HG02798 (cell line): ENCODE measurements at regions not wholly inside any gene's neighbourhood (a gene's known extent, or its start where the extent isn't known, plus 50 kb on each side); places are given as distances from the start of the nearest gene placed in this dataset.
"Not testable (repeated sequence)": the region's sequence is repeated elsewhere in the genome, so short reads cannot be mapped to it uniquely, and the experiment has no call there.

Experiments
- ATAC-seq: cut with Tn5 transposase; IDR thresholded peaks from one replicate; pipeline ENCODE4 v1.9.1; 2021; ENCODE audit warnings: mild to moderate bottlenecking; ENCODE audit not compliant: unreplicated experiment, poor library complexity

DNA sequence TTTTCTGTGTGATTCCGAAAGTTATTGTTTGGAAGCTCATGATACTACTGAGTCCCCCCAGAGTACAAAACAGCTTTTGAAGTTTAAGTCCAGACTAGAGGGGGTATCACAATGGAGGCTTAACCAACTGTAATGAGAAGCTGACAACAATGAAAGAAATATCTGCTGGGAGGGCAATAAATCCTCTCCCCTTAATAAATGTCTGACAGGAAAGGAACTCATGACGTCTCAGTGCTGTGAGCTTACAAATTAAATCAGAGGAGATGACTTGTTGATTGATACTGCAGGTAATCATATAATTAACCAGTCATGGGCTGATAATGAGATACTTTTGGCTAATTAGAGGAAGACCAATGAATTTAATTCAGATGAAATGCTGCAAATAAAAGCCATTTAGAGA is 102.6 kb upstream of the WDR11 start:
- no peak for ATAC-seq

DNA sequence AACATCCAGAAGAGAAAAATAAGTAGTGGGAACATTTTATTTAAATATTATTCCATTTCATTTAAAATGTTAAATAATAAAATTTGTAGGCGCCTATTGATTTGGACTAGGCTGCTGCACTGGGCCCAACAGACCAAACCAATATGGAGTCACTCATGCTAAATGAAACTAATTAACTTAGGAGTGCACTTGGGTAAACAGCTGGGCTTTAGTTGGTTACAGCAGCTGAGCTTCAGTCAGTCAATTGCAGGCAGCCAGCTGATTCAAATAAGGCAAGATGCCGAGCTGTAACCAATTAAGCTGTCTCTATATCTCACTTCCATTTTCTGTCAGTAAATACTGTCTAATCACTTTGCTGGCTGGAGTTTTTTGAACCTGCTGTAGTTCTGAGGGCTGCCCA is 102.1 kb upstream of the WDR11 start:
- ATAC-seq = no peak

DNA sequence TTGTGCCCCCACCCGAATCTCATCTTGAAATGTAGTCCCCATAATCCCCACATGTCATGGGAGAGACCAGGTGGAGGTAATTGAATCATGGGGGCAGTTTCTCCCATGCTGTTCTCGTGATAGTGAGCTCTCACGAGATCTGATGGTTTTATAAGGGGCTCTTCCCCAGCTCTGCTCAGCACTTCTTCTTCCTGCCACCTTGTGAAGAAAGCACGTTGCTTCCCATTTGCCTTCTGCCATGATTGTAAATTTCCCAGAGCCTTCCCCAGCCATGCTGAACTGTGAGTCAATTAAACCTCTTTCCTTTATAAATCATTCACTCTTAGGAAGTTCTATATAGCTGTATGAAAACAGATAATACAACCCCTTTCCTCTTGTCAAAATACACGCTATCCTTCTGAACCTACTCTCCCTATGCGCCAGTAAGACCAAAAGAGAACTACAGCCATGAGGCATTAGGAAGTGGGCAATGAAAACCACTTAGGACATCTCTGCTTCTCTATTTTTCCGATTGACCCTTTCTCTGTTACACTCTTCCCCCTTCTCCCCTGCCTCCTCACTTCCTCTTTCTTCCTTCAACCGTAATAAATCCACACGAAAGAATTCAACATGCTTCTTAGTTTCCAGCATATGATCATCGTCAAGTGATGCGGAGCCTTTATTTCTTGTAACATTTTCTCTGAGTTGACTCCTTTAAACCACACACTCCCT is 101.2 kb upstream of the WDR11 start:
- no peak for ATAC-seq

DNA sequence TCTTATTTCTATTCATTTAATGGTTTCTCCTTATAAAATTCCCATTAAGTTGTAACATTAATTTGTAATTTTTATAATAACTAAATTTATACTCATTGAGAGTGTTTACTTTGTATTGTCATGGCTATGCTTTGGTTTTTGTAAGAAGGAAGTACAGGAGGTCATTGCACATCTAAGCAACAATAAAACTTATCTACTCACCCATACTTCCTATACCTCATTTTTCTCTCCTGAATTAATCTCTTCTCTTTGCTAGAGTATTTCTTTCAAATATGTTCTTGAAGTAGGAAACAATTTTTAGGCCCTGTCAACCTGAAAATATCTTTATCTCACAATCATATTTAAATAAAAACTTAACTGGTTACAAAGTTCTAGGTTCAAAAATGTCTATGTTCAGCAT is 95.4 kb upstream of the WDR11 start:
- ATAC-seq = no peak

DNA sequence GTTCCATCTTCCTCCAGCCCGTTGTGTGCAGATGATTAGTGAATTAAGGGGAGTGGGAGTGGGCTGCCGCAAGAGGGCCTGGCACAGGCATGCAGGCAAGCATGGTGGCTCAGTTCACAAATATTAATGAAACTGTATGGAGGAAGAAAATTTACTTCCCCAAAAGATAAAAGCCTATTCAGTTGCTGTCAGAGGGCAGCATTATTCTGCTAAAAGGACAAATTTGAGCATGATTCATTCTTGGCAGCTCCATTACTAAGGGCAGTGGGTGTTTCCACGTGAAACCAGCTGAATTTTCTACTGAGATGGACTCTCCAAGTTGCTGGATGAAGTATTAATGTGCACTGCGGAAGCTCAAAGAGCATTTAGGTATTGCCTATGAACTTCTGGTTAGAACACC is 90.9 kb upstream of the WDR11 start:
- ATAC-seq = no peak

DNA sequence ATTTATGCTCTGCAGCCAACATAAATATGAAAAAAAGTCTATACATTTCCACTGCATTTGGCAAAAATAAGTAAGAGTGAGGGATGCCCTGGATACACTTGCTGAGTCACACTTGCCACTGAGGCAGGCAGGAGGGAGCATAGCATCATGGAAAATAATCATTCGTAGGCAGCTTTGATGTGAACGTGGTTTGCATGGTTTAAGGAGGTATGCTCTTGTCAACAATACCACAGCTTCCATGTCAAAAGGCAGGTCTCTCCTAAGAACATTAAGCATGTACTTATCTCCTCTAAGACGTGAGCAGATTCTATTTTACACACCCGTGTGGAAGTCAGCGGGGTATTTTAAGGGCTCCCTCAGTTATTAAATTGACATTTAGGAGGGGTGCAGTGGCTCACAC is 89.2 kb upstream of the WDR11 start:
- ATAC-seq = no peak

DNA sequence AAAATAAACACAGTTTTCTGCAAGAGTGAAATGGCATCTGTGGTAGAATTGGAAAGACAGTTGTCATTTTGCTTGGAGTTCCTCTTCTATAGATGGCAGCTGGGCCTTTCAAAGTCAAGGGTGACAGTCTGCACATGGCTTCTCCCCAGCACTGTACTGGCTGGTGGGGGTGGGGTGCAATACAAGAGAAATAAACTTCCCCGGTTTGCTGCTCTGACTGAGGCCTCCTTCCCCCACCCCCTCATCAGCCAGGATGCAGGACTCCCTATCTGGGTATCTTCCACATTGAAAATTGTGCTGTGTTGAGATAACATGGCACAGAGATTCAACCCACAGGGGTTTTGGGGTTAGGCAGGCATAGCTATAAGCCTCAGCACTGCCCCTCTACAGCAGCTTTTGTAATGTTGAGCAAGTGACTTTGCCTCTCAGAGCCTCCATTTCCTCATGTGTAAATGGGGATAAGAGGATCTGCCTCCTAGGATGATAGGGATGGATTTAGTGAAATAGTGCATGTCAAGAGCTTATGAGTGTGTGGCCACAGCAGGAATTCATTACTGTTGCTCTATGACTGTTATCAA is 85.8 kb upstream of the WDR11 start:
- ATAC-seq = no peak

DNA sequence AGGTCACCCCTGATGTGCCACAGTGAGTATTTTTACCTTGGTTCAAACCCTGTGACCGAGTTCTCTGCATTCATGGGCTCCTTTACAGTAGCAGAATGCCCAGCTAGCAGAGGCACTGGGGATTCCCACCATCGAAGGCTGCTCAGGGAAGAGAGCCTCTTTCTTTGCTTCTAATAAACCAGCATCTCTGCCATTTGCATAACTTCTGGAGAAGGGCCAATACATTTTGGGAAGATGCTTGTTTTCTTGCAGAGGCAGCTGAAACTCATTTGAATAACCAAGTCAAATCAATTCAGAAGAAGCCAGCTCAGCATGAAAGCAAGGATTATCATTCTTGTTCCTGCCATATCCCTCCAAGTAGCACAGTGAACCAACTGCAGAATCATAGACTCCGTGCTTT is 82.9 kb upstream of the WDR11 start:
- no peak for ATAC-seq

DNA sequence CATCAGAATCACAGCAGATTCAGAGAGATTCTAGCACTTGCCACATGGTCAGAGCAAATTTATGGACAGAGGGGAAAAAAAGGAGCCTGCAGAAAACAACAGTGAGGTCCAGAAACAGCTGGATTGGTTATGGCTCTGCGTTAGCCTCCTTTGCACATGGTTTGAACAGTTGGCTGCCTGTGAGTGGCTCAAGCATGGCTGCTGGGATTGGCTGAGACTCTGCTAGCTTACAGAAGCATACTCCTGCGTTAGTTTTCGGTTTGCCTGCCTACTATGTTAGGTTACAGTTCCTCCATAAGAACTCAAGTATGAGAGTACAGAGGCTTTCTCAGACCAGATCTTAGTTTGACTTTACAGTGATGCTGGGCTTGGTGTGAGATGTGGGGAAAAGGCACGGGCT is 80.7 kb upstream of the WDR11 start:
- ATAC-seq = no peak

DNA sequence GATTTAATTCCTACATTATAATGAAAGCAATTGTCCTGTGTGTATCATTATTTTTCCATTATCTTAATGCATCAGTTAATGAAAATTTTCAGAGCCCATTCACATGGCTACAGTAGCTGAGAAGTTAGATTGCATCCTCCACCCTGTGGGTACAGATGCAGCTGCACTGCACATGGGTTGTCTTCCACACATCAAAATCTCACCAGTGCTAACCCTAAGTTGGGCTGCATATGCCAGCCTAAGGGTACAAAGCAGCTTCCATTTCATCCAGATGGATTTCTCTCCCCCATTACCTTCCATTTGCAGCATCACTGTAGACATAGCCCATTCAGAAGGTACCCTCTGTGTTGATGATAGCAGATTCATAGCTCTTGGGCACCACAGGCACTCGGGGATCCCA is 74.7 kb upstream of the WDR11 start:
- ATAC-seq = no peak

DNA sequence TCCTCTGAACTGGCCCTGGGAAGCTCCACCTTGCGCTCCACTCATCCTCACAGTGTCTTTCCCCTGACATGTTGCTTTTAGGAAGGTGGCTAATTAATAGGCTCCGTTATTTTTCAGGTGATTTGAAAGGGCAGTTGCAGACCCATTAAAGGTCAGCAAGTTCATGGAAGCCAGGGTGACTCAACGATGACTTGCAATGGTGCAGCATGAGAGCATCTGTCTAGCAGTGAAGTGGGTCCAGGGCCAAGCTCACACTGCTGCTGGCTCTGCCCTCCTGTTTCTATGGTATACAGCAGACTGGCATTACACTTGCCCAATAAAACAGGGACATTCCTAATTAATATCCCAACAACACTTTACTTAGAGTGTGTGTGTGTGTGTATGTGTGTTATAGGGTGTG is 68.8 kb upstream of the WDR11 start:
- ATAC-seq = no peak

DNA sequence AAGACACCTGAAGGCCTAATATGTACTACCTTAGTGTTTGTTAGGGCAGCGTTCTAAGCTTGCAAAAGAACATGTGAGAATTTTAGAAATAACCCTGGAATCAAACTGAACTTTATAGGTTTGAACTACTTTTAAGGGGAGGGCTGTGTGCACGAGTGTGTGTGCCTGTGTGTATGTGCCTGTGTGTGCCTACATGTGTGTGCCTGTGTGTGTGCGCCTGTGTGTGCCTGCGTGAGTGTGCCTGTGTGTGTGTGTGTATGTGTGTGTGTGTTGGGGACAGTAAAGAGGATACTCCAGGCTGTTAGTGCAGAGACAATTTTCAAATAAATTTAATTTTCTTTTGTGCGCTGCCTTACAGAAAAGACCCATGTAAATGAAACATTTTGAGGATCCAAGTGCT is 68.1 kb upstream of the WDR11 start:
- no peak for ATAC-seq

DNA sequence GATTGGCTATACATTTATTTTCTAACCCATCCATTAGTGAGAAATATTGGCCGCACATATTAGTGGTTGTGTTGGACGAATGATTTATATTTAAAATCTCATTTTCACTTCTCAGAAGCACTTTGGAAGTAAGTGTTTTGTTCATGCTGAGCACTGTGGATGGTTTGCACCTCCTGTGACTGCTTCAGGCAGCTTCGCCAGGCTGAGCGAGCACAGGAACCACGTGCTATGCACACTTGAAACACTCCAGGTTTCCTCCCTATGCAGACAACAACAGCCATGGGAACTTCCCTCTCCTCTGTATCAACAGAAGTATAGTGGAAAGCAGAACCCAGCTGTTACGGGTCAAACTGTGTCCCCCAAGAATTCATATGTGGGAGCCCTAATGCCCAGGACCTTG is 67.3 kb upstream of the WDR11 start:
- ATAC-seq = no peak

DNA sequence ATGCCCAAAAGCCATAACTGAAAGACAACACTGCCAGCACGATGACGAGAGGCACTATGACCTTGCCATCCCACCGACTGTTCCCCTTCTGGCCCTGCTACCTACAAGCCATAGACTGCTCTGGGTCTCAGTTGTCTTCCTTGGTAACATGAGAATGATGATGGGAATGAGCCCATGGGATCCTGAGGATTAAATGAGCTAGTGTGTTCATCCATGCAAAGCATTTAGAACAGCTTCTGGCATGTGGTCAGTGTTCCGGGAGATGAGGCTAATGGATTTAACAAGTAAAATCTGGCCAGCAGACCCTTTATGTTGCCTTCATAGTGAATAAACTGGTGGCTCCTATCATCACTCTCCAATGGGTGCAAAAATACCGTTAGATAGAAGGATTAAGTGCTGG is 62.4 kb upstream of the WDR11 start:
- no peak for ATAC-seq

DNA sequence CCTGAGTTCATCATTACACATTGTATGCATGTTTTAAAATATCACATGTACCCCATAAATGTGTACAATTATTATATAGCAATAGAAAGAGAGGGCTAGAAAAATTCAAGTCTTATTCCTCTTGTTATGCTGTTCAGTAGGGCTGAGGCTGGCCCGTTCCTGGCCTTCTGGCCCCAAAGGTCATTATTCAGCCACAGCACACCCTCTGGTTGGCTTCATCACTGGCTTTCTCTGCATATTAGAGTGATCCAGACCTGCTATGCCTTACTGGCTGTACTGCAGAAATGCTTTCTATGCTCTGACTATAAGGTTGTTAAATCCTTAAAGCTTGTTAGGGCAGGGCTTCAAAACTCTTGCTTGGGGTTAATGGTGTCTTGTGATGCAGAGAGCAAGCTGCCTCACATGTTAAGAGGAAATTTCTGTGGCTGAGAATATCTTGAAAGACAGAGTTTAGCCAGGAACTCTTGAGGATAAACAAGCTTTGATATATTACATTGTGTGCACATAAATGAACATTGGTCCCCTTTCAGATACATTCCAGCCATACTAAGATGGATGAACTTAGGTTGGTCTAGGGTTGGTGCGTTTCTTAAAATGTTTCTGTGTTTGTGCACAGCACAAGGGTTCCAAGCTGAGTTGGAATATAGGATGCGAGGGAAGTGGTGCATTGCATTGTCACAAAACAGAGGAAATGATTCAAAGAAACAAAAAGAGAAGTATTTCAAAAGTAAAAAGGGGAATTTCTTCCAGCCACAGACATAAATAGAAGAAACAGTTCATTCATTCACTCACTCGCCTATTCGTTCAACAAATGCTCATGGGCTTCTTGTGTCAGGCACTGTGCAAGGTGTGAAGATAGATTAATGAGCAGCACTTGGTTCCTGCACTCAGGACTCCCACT is 61.6 kb upstream of the WDR11 start:
- ATAC-seq = no peak

DNA sequence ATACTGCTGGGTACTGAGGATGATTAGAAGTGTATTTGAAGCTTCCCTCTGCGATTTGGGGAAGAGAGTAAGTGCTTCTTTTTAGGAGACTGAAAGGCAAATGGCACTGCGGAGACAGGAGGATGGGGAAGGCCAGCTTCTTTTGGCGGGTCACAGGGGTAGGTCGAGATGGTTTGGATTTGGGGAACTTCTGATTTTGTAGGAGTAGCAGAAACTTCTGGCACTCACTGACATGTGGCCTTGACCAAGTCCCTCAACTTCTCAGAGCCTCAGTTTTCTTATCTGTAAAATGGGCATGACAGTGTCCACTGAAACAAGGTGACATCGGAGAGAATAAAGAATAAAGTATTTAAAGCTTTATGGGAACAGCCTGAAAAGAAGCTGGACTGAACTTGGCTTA is 59.8 kb upstream of the WDR11 start:
- ATAC-seq = no peak

DNA sequence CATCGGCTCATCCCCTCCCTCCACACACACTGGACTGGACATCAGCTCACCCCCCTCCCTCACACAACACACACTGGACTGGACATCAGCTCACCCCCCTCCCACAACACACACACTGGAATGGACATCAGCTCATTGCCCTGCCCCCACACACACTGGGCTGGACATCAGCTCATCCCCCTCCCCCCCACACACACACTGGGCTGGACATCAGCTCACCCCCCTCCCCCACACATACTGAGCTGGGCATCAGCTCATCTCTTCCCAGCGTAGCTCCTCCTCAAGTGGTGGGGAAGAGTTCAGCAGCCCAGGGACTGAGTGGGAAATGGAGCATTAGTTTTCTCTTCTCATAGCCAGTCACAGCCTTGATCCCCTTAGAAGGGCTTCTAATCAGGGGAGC is 58.1 kb upstream of the WDR11 start:
- ATAC-seq = no peak

DNA sequence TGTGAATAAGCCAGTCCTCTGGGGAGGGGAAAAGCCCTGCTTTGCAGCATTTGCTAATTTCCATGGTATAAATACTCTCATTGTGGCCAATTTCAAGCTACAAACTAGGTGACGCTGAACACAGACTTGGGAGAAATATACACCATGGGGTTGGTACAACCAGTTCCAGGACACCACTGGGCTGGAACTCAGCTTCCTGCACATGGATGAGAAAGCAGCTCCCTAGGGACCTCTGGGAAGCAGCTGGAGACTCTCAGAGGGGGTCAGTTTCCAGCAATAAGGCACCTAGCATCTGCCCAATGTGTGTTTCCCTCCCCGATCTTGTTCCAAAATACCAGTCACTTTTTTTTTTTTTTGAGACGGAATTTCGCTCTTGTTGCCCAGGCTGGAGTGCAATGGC is 56.8 kb upstream of the WDR11 start:
- no peak for ATAC-seq

DNA sequence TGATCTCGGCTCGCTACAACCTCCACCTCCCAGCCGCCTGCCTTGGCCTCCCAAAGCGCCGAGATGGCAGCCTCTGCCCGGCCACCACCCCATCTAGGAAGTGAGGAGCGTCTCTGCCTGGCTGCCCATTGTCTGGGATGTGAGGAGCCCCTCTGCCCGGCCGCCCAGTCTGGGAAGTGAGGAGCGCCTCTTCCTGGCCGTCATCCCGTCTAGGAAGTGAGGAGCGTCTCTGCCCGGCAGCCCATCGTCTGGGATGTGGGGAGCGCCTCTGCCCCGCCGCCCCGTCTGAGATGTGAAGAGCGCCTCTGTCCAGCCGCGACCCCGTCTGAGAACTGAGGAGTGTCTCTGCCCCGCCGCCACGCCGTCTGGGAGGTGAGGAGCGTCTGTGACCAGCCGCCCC is 52.9 kb upstream of the WDR11 start:
- not testable (repeated sequence) for ATAC-seq

DNA sequence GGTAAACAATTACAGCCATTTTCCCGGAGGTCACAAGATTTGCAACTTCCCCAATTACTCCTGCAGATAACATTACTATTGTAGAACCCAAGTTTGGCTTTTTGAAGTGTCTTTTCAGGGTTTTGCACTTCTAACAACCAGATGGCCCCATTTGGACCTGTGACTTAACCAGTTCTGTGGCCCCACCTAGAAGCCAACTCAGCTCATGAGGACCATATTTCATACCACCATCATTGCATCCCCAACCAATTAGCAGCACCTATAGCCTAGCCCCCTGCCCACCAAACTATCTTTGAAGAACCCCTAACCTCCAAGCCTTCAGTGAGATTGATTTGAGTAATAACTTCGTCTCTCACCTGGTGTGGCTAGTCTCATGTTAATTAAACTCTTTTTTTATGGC is 51.3 kb upstream of the WDR11 start:
- no peak for ATAC-seq

DNA sequence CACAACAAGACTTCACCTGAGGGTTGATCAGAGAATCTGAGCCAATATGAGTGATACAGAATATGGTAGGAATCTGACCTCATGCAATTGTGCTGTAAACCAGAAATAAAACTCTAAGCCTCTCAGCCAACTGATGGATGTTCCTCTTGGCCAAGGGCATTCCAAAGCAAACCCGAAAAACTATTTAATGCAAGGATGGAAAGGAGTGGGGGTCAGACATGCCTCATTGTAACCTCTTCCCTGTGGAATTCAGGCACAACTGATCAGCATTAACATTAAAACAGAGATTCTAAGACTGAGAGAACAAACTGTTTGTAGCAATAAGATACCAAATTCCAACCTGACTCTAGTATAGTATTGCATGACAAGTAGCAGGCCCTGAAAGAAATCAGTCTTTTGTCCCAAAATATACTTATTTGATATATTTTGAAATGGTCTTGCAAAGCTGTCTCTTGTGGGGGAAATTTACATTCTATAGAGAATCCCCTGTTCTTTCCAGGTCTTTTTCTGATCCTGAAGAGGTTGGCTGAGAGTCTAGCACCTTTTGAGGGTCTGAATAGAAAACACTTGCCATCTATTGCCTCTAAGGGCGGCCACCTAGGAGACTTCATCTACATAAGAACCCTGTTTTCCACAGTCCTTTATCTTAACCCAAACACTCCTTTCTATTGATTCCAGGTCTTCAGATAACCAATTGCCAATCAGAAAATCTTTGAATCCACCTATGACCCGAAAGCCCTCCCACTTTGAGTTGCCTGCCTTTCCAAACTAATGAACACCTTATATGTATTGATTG is 50.4 kb upstream of the WDR11 start:
- ATAC-seq = no peak
